Panc1 (cell line): ENCODE measurements at regions not wholly inside any gene's neighbourhood (a gene's known extent, or its start where the extent isn't known, plus 50 kb on each side); places are given as distances from the start of the nearest gene placed in this dataset.

Source experiments
- ATAC-seq: fragments of 200-7000 bp; cut with Tn5 transposase; 2 replicates; pipeline ENCODE4 v1.9.1; 2020; ENCODE audit warnings: mild to moderate bottlenecking, moderate library complexity
- BruUV-seq: library from RNA; stranded (reverse); fragments of 400-500 nt; replicated peaks from 2 replicates; lab custom pipeline; 2021; lab: Mats Ljungman, UMichigan
- CTCF ChIA-PET: fragments of 300-600 bp; sonication (Branson Sonifier 250); formaldehyde crosslinking; loops from one replicate; lab custom pipeline; 2022; ENCODE audit warnings: antibody characterized with exemption; lab: Charles Lee
- POLR2A ChIA-PET: fragments of 300-600 bp; sonication (Branson Sonifier 250); formaldehyde crosslinking; loops from one replicate; lab custom pipeline; 2022; ENCODE audit warnings: antibody characterized with exemption; lab: Charles Lee
- DNase-seq: peaks from one replicate; pipeline ENCODE4 v3.0.0-alpha.2; 2010; ENCODE audit warnings: low read depth, low spot score
- H3K27ac ChIP-seq: 2 replicates; pipeline ENCODE4 v1.5.1; 2011; ENCODE audit warnings: mild to moderate bottlenecking, low read length, inconsistent platforms
- H3K27me3 ChIP-seq: fragments of 200-500 bp; sonication (Bioruptor generic); 2 replicates; pipeline ENCODE4 v1.6.0; 2014; ENCODE audit warnings: low read length, inconsistent platforms; ENCODE audit not compliant: control insufficient read depth, insufficient read depth
- H3K36me3 ChIP-seq: fragments of 200-500 bp; sonication (Bioruptor generic); 2 replicates; pipeline ENCODE4 v1.5.1; 2014; ENCODE audit warnings: inconsistent platforms, mild to moderate bottlenecking, low read length, moderate library complexity; ENCODE audit not compliant: control insufficient read depth, insufficient read depth
- H3K4me1 ChIP-seq: 2 replicates; pipeline ENCODE4 v1.5.1; 2011; ENCODE audit warnings: inconsistent platforms, mild to moderate bottlenecking, low read length, moderate library complexity; ENCODE audit not compliant: control insufficient read depth, insufficient read depth
- H3K4me3 ChIP-seq, 2 experiments: 2 replicates each; pipeline ENCODE4 v1.5.1; 2011 to 2012; ENCODE audit warnings: low read depth in 2 of 2, low read length in 2 of 2, mild to moderate bottlenecking in 2 of 2, inconsistent platforms in 1 of 2, moderate library complexity in 1 of 2
- H3K9me3 ChIP-seq: fragments of 200-500 bp; sonication (Bioruptor generic); 2 replicates; pipeline ENCODE4 v1.5.1; 2014; ENCODE audit warnings: low read depth, mild to moderate bottlenecking, inconsistent platforms, low read length, moderate library complexity; ENCODE audit not compliant: control insufficient read depth, insufficient read depth
- POLR2AphosphoS5 ChIP-seq: IDR thresholded peaks from 2 replicates; pipeline ENCODE4 v1.6.1; 2012; ENCODE audit warnings: mild to moderate bottlenecking, low read depth, low read length, moderate library complexity
- SIN3A ChIP-seq: IDR thresholded peaks from 2 replicates; pipeline ENCODE4 v1.6.1; 2012; ENCODE audit warnings: low read depth, mild to moderate bottlenecking, low read length, moderate library complexity, borderline replicate concordance; ENCODE audit not compliant: insufficient read depth
- TCF7L2 ChIP-seq: IDR thresholded peaks from 2 replicates; pipeline ENCODE4 v1.6.1; 2011; ENCODE audit warnings: mild to moderate bottlenecking, low read depth, low read length, inconsistent platforms
- in situ Hi-C: cut with HindIII; loops from 2 replicates; pipeline ENCODE4 v1.10.0; 2016; ENCODE audit warnings: low sequenced_read_pairs, low pct_unique_long_range_greater_than_20kb
- intact Hi-C: fragments of 100-400 bp; cut with micrococcal nuclease; formaldehyde crosslinking; loops from one replicate; pipeline ENCODE4 v1.10.0; 2022; ENCODE audit not compliant: unreplicated experiment
- TF ChIP-seq, protein P1 (sequence below), 2 experiments: IDR thresholded peaks; 2 replicates each; pipeline ENCODE4 v1.6.1; 2011 to 2012; ENCODE audit warnings: low read depth in 2 of 2, control low read depth in 1 of 2, low read length in 1 of 2, mild to moderate bottlenecking in 1 of 2, moderate library complexity in 1 of 2; ENCODE audit not compliant: insufficient read depth in 1 of 2
- TF ChIP-seq, protein P2 (sequence below): fragments of 450-650 bp; IDR thresholded peaks from 2 replicates; pipeline ENCODE4 v1.5.1; 2017; ENCODE audit warnings: mild to moderate bottlenecking

DNA sequence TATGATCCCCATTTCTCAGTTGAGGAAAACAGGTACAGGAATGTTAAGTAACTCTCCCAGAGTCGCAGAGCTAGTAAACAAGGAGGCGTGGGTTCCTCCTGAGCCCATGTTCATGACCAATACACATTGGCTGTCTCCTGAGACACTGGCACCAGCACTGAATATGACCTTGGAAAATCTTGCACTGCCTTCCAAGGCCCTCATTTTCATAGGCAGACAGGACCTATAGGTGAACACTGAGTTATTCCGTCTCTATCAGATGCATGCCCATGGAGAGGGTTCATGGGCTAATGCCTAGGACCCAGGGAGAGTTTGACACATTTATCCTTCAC lies 504.8 kb downstream of the RFC3 start:
- no peaks in the 10 kb centered on the region for H3K9me3 ChIP-seq
- POLR2A ChIA-PET = no interaction called here
- H3K4me1 ChIP-seq = no peaks in the 10 kb centered on the region
- no peak for DNase-seq
- no peaks in the 10 kb centered on the region for H3K27me3 ChIP-seq
- no peaks in the 10 kb centered on the region for H3K36me3 ChIP-seq
- in situ Hi-C loops = no loop called here
- no TSS peak for BruUV-seq
- CTCF ChIA-PET = no interaction called here
- no peak for ATAC-seq
- H3K27ac ChIP-seq = no peak overlapping the region
- intact Hi-C loops = no loop called here
- TF ChIP-seq TCF7L2 = no peak
- TF ChIP-seq, protein P1, sequence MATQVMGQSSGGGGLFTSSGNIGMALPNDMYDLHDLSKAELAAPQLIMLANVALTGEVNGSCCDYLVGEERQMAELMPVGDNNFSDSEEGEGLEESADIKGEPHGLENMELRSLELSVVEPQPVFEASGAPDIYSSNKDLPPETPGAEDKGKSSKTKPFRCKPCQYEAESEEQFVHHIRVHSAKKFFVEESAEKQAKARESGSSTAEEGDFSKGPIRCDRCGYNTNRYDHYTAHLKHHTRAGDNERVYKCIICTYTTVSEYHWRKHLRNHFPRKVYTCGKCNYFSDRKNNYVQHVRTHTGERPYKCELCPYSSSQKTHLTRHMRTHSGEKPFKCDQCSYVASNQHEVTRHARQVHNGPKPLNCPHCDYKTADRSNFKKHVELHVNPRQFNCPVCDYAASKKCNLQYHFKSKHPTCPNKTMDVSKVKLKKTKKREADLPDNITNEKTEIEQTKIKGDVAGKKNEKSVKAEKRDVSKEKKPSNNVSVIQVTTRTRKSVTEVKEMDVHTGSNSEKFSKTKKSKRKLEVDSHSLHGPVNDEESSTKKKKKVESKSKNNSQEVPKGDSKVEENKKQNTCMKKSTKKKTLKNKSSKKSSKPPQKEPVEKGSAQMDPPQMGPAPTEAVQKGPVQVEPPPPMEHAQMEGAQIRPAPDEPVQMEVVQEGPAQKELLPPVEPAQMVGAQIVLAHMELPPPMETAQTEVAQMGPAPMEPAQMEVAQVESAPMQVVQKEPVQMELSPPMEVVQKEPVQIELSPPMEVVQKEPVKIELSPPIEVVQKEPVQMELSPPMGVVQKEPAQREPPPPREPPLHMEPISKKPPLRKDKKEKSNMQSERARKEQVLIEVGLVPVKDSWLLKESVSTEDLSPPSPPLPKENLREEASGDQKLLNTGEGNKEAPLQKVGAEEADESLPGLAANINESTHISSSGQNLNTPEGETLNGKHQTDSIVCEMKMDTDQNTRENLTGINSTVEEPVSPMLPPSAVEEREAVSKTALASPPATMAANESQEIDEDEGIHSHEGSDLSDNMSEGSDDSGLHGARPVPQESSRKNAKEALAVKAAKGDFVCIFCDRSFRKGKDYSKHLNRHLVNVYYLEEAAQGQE (IDR thresholded peaks at IDR 0.05; ENCODE audit: insufficient read depth in 1 of 2, low read depth in 2 of 2, low read length in 1 of 2) = no peak
- TF ChIP-seq, protein P2, sequence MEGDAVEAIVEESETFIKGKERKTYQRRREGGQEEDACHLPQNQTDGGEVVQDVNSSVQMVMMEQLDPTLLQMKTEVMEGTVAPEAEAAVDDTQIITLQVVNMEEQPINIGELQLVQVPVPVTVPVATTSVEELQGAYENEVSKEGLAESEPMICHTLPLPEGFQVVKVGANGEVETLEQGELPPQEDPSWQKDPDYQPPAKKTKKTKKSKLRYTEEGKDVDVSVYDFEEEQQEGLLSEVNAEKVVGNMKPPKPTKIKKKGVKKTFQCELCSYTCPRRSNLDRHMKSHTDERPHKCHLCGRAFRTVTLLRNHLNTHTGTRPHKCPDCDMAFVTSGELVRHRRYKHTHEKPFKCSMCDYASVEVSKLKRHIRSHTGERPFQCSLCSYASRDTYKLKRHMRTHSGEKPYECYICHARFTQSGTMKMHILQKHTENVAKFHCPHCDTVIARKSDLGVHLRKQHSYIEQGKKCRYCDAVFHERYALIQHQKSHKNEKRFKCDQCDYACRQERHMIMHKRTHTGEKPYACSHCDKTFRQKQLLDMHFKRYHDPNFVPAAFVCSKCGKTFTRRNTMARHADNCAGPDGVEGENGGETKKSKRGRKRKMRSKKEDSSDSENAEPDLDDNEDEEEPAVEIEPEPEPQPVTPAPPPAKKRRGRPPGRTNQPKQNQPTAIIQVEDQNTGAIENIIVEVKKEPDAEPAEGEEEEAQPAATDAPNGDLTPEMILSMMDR = no peak
- no peak overlapping the region for H3K4me3 ChIP-seq

DNA sequence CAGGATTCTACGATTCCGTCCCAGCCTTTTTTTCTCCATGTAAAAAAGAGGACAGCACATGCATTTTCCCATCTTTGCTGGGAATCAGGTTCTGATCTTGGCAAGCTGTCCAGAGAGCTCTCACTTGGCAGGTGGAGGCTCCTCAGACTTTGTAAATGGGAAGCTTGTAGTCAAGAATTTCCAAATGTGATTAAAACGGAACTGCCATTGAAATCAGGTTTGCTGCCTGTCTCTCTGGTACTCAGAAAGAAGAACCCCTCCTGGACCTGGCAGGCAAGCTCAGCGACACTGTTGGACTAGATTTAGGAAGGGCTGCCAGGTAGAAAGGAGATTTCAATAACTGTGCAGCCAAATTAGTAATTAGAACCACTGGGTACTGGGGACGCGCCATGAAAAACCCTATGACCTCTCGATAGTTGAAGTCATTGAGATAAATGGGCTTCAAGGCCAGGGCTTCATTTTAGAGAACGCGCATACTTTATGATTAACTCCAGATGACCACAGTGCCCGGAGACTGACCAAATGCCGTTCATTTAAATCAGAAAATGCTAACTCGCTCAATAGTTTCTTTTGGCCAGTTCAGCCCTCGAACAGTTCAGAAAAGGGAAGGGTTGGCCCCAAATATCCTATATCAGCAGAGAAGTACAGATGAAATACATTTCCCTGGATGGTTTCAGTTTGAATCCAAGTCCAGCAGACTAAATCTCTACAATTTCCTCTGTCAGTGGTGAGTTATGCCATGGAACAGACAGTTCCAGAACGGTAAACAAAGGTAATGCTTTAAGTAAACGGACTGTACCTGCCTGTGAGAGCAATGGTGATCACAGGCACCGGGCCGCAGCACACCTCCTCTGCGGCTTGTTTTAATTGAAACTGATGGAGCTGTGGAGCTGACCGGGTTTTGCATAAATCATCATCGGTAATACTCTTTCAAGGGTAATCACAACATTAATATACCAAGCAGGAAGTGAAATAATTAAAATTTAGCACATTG lies 517.4 kb downstream of the RFC3 start:
- ChIA-PET CTCF (no interaction called here), POLR2A (no interaction called here)
- TF ChIP-seq, protein P1 (IDR thresholded peaks at IDR 0.05; ENCODE audit: insufficient read depth in 1 of 2, low read depth in 2 of 2, low read length in 1 of 2) = no peak
- TF ChIP-seq, protein P2 = no peak
- TF ChIP-seq POLR2AphosphoS5 = no peak
- TF ChIP-seq SIN3A = no peak
- no peak for TF ChIP-seq TCF7L2
- Histone ChIP-seq H3K36me3 (no peaks in the 10 kb centered on the region), H3K4me1 (no peaks in the 10 kb centered on the region), H3K27me3 (no peaks in the 10 kb centered on the region), H3K9me3 (no peaks in the 10 kb centered on the region), H3K4me3 (no peak overlapping the region), H3K27ac (no peak overlapping the region)
- no peak for ATAC-seq
- in situ Hi-C loops (no loop called here), intact Hi-C loops (no loop called here)
- no TSS peak for BruUV-seq
- no peak for DNase-seq
